Effector CD8-positive, alpha-beta T cell (primary cell): ENCODE measurements at regions not wholly inside any gene's neighbourhood (a gene's known extent, or its start where the extent isn't known, plus 50 kb on each side); places are given as distances from the start of the nearest gene placed in this dataset.

ENCODE experiments used
- DNase-seq: peaks from one replicate; lab custom pipeline; 2025; lab: John Stamatoyannopoulos, UW

DNA sequence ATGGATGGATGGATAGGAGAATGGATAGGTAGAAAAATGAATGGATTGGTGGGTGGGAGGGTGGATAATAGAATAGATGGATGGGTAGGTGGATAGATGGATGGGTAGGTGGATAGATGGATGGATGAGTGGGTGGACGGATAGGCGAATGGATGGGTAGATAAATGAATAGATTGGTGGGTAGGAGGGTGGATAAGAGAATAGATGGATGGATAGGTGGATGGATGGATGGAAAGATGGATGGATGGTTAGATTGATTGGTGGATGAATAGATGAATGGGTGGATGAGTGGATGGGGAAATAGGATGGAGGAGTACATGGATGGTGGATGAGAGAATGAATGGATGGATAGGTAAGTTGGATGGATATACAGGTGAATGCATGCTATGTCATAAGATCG is 110.5 kb downstream of the CEBPB start:
- DNase-seq = no peak

DNA sequence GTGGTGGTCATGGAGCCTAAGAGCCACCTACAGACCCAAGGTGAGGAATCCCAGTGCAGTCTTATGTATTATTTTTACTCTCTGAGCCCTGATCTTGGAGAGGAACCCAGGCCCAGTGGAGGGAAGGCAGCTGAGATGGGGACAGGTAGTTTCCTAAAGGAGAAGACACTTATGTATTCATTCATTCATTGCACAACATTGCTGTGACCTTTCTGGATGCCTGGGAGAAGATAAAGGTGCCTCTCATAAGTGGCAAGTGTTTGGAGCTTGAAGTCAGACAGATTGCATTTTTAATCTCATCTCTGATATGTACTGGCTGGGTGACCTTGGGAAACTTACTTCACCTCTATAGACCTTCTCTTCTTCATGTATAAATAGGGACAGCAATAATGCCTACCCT is 111.1 kb downstream of the CEBPB start:
- no peak for DNase-seq

DNA sequence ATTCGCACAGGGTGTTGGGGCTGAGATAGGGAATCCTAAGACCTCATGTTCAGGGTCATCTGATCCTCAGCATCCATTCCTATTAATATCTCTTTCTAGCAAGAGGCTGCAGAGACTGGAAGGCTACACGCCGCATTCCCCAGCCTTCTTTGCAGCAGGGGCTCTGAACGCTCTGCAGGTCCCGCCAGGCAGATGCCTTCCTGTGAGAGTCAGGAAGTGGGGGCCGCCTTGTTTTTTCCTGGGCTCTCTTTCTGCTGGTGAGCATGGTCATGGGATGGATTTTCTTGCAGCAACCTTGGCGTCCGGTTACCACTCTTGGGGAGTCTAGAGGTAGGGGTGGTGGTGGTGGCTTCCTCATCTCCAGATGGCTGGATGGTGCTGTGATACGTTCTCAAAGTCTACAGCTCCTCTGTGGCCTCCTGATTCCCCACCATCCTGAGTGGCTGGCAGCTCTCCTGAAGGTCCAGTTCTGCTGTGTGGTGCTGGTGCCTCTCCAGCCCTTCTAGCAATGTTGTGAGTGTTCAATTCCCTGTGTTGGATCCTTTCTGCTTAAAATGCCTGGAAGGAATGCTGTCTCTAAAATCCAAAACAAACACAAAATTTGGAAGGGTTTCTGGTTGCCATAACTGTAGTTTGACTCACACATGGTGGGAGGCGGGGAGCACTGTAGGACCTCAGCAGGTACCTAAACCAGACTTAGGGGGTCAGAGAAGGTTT is 111.9 kb downstream of the CEBPB start:
- no peak for DNase-seq

DNA sequence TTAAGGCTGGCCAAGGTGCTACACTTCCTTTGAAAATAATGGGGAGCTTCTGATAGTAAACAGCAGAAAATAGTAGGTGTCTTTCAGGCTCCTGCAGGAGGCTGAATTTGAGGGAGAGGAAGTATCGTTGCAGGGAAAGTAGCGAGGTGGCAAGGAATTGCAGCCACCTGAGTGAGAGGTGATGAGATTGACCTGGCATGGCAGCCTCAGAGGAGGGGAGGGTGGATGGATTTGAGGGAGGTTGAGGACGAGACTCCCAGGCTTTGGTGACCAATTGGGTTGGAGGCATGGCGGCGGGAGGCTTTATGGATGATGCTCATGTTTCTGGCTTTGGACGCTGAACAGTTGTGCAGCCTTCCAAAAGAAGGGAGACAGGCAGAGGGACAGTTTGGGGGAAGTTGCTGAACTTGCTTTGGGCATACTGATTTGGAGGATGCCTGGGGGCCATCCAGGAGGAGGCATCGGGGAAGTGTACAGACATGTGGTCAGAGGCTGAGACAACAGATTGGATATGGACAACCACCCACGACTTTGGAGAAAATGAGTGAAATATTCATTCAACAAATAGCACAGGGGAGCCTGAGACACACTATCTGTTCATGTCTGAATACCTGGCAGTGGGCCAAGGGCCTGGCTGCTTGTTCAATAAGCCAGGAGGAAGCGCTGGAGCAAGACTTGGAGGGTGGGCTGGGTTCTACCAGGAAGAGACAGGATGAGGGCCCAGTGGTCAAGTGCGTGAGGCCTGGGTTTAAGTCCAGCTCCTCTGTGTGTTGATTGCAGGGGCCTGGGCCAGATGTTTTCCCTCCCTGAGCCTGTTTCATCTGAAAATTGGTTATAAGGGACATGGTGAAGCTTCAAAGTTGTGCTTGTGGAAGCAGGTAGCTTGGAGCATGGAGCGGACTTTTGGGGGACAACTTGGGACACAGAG is 113.2 kb downstream of the CEBPB start:
- no peak for DNase-seq

DNA sequence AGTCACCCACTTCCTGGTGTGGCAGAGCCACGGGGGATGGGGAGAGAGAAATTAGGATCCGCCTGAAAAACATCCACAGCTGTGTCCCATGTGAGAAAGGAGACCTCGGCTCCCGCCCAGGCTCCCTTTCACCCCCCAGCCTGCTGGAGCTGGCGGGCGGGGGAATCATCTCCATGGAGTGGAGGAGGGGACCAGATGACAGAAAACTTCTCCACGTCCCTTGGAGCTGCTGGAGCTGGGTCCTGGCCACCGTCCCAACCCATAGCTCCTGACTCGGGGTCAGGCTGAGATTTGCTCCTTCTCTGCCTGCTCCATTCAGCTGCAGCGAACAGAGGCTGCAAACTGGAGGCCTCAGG is 113.8 kb downstream of the CEBPB start:
- no peak for DNase-seq

DNA sequence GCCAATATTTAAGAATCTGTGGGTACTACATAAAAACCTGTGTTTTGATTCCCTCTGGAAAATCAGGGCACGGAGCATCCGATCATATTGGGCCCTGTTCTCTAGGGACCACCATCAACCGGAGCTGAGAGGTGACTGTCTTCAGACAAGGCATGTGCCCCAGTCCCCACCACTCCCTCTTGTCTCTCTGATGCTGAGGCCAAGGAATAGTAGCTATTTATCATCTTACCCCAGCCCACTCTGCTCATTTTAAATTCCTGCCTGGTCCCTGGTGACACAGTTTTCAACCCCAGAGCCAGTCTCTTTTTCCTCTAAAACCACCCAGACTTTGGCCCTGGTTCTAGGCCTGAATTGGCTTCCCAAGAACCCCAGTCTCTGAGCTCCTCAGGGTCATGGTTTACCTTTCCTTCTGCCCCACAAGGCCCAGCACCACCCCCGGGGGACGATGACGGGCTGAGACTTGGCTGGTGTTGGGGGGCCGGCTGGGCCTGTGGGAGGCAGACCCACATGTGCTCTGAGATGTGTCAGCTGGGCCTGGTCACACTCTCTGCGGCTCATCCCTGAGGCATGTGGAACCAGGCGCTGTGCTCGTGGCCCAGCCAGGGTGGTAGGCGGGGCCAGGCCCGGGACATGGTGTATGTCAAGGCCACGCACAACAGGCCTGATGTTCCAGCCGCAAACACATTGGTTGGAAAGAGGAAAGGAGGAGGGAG is 114.4 kb downstream of the CEBPB start:
- no peak for DNase-seq

DNA sequence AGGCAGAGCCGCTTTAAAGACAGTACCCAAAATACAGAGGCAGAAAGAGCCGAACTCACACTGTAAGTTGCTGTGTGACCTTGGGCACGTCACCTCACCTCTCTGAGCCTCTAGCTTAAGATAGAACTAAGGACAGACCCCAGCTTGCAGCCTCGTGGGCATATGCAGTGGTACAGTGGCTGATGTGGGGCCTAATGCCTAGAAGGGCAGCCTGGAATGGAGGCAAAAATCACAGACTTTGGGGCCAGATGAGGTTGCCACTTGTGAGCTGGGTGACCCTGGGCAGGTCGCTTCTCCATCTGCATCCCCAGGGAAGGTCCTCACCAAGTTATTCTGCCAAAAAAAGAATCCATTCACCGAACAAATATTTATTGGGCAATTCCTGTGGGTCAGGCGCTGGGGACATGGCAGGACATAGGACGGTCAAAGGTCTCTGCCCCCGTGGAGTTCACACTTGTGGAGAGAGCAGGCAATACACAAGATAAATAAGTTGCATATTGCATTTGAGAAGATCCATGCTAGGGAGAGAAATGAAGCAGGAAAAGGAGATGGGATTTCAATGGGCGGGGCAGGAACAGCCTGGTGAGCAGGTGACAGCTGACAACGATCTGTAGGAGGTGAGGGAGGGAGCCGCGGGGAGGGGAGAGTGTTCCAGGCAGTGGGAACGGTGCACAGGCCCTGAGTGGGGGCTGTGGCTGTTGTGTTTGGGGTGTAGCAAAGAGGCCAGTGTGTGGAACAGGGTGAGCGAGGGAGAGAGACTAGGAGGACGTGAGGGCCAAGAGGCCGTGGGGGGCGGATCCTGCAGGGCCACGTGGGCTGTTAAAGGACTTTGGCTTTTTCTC is 115.2 kb downstream of the CEBPB start:
- DNase-seq = no peak

DNA sequence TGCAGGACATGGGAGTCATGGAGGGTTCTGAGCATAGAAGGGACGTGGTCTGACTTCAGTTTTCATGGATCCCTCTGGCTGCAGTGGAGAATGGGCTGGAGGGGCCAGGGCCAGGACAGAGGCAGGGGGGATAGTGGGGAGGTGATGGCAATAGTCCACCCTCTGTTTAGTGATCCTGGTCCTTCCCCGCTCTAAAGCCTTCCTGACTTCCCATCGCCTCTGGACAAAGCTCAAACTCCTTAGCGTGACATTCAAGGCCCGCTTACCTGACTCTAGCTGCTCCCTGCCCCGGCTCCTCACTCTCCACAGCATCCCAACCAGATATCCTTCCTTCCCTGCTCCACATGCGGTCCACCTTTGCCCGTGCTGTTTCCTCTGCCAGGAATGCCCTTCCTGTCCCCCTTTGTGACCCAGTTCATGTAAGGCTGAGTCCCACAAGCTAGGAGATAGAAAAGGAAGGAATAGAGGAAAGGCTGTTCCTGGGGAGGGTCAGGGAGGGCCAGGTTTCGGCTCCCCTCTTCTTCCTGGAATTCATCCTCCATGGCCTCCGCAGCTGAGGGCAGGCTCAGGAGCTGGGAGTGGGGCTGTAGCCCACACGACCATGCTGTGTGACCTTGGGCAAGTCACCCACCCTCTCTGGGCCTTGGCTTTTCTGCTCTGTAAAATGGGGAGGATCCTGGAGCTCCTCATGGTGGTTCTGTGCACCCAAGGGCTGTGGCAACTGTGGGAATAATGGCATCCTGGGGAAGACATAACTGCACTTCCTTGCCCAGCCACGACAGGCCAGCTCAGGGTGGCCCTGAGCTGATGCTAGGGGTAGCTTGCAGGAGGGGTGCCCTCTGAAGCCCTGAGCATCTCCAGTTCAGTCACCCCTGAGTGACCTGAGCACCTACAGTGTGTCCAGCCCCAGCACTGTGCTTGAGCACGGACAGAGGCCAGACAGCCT is 116.1 kb downstream of the CEBPB start:
- DNase-seq = no peak

DNA sequence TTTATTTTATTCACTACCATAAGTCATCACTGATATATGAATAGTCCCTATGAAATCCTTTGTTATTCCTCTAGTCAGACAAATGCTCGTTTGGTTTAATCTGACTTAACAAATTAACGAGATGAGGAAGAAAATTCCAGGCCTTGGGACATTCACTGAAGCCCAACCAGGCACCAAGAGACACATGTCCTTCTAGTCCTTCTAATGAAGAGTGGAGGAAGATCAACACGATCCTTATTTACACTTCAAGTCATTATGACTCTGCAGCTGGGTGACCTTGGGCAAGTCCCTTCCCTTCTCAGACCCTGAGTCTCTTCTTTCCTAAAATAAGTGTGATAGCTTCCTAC is 117.5 kb downstream of the CEBPB start:
- no peak for DNase-seq

DNA sequence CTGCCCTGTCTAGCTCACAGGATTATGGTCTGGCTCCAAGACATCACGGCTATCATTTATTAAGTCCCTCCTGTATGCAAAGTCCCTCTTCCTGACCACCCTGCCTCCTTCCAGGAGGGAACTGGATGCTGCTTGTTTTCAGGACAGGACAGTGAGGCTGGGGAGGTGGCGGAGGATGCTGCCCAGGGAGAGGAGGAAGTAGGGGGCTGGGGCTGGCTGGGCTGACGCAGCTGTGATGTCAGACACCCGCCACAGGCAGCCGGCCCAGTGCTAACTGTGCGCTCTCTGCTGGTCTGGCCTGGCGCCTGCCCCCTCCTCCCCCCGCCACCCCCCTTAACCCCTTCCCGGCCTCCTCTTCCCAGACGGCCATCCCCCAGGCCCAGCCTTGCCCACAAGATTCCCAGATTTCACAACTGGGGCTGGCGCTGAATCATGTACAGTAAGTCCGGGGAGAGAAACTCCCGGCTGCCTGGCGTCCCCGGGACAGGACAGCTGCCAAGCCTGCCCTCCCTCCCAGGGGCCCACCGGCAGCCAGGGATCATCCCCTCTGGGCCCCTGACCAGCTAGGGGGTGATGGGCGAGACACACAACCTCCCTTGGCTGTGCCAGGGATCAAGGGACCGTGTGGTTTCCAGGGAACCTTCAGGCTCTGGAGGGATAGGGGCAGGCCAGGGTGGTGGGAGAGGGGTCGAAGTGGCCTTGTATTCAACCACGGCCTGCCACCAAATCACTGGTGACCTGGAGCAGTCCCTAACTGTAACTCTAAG is 118.1 kb downstream of the CEBPB start:
- no peak for DNase-seq

DNA sequence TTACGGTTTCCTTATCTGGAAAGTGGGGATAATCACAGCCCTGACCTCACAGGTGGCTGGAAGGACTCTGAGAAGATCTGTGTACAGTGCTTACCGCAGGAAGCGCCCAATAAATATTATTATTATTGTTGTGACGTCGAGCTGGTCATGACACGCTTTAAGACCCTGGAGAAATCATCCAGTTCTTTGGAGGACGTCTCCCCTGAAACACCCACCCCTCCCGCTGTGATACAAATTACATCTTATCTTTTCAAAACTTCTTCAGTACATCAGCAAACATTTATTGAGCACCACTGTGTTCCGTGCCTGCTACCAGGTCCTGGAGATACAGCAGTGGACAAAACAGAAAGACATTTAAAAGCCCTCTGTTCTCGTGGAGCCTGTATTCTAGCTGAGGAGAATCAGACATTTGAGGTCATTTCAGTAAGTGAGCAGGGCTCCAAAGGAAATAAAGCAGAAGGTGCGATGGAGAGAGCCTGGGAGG is 118.7 kb downstream of the CEBPB start:
- no peak for DNase-seq

DNA sequence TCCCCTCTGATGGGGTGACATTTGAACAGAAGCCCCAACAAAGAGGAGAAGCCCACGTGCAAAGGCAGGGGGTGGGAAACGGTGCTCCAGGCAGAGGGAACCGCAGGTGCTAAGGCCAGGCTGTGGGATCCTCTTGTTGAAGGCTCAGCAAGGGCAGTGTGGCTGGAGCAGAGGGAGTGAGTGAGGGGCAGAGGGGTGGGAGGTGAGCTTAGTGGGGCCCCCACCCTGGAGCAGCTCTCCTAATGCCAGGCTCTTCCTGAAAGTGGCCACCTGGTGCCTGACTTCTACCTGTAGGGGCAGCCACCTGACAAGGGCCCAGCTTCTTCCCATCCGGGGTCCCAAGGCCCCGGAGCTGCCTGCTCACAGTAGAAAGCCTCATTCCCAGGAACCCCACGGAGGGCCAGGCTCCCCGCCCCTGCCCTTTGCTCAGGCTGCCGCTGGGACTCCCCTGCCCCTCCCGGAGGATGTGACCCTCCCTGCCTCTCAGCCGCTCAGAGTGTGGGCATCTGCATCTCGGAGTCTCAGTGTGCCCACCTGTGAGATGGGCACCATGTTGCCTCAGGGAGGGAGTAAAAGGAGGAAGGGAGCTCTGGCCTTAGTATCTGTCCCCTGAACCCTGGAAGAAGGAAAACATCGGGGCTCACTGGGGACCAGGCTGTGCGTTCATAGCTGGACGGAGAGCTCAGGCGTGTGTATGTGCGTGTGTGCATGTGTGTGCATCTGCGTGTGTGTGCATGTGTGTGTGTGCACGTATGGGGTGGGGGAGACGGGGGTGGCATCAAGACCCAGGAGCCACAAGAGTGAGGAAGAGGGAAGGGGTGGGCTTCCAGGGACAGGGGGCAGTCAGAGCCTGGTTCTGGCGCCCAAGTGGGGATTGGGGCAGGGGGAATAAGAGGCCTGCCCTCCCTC is 119.4 kb downstream of the CEBPB start:
- DNase-seq = no peak

DNA sequence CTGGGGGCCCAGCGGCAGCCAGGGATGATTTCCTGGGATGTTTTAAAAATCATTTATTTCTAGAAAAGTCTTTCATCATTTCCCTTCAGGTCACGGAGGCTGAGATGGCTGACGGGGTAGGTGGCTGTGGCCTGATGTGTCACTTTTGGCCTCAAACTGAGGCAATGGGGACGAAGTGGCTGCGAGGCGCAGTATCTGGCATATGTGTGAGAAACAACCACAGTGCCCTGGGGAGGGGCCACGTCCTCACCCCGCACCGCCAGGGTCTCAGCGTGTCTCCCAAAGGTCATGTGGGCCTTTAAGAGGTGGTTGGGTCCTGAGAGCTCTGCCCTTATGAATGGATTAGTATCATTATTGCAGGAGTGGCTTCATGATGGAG is 120.0 kb downstream of the CEBPB start:
- no peak for DNase-seq

DNA sequence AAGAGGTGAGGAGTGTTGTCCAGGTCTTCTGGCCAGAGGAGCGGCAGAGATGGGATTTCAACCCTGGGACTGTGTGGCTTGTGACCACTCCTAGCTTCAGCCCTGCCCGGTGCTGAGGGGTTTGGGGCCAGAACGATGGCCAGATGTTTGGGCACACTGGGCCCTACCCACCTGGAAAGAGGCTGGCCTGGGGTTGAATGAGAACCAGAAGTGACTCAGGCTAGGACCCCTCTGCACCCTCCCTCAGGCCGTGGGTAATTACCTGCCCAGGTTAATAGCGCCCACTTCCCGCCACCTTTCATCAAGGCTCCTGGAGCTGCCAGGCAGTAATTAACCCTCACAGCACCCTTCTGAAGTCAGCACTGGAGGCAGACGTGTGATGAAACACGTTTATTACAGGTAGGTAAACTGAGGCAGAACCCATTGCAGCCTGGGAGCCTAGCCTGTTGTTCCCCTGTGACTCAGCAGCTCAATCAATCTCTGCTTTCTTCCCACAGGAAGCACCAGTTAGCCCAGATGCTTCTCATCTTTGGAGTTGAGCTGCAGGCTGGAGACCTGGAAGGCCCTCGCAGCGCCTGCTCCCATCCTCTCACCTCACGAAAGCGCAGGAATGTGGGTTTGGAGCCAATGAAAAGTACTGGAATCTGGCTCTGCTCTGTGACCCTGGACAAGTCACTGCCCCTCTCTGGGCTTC is 120.8 kb downstream of the CEBPB start:
- DNase-seq = no peak

DNA sequence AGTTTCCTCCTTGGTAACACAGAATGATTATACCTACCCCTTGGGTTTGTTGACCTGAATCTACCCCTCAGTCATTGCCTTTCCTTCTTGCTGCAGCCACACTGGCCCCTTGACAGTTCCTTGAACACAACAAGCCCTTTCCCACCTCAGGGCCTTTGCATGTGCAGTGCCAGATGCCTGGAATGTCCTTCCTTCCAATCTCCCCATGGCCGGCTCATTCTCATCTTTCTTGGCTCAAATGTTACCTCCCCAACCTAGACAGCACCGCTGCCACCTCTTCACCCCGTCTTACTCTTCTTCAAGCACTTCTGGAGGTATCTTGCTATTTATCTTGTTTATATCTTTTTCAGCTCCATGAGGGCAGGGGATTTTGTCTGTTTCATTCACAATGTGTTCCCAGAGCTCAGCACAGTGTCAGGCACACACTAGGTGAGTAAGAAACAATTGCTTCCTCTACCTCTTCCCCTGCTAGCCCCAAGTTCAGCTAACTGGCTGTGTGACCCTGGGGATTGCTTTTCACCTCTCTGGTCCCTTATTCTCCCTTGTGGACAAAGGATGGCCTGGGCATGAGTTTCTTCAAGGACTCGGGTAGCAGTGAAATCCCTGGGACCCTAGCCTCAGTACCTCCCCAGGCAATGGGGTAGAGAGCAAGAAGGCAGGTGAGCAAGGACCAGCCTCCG is 121.5 kb downstream of the CEBPB start:
- no peak for DNase-seq

DNA sequence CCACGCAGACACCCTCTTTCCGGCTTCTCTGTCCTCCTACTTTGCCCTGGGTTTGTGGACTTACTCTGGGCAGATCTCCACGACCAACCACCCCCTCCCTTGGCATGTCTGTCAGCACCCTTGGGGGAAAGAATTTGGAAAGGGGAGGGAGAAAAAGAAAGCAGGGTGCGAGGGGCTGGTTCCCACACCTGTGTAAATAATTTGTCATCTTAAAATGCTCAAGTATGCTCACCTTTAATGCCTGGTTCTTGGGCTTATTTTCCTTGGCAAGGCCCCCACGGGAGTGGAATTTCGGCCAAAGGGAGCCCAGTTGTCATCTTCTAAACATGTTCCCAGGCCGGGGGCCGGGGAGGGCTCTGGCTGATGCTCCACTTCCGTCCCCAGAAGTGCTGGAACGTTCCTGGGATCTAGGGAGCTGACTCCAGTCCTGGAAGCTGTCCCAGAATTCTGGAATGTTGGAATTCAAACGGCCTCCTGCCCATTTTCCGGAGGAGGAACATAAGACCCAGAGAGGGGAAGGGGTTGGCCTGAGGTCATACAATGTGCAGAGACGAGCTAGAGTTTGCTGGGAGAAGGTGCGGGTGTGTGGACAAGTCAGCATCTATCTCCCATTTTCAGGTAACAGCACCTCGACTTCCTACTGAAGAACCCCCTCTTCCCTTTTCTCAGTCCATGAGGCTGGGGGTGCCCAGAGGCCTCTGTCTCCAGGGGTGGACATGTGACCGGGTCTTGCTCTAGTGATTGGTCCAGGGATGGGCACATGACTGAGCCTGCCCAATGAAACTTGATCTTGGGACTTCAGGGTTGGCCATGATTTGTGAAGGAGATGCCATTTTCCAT is 122.3 kb downstream of the CEBPB start:
- DNase-seq = no peak

DNA sequence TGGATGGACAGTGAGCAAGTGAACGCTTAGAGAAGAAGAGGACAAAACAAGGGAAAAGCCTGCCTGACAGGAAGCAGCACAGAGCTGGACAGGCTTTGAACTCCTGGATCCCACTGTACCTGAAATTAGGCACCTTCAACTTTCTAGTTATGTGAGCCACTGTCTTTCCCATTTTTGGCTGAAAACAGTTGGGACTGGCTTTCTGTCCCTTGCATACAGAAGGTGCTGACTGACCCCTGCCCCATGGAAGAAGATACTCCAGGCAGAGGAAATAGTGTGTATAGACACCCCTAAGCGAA is 122.8 kb downstream of the CEBPB start:
- DNase-seq = no peak
